Kidney (tissue), 13 donors: ENCODE measurements at regions not wholly inside any gene's neighbourhood (a gene's known extent, or its start where the extent isn't known, plus 50 kb on each side); places are given as distances from the start of the nearest gene placed in this dataset.

Experiments
- DNase-seq, 5 donors: peaks; one replicate each; pipeline ENCODE4 v3.0.0-alpha.2; 2013 to 2020
- FAIRE-seq: peaks from 2 replicates; lab custom pipeline; 2012; peaks lifted over from hg19 to GRCh38; lab: Jason Lieb, UNC
- H3K27ac ChIP-seq, 2 donors: one replicate each; pipeline ENCODE4 v1.7.0; 2013; ENCODE audit warnings: low read depth in 2 of 2, low read length in 2 of 2, inconsistent platforms in 1 of 2
- H3K27me3 ChIP-seq: one replicate; pipeline ENCODE4 v1.7.1; 2013; ENCODE audit warnings: low read length, inconsistent platforms; ENCODE audit not compliant: control insufficient read depth, insufficient read depth
- H3K36me3 ChIP-seq, 3 donors: one replicate each; pipeline versions ENCODE4 v1.7.0 to v1.7.1; 2013; ENCODE audit warnings: low read length in 3 of 3, control low read depth in 1 of 3, inconsistent platforms in 1 of 3; ENCODE audit not compliant: insufficient read depth in 3 of 3, control insufficient read depth in 2 of 3
- H3K4me1 ChIP-seq, 3 donors: one replicate each; pipeline versions ENCODE4 v1.7.0 to v1.7.1; 2013; ENCODE audit warnings: low read length in 3 of 3, inconsistent platforms in 1 of 3, low read depth in 1 of 3; ENCODE audit not compliant: control insufficient read depth in 2 of 3, insufficient read depth in 2 of 3
- H3K4me3 ChIP-seq, 3 donors: one replicate each; pipeline versions ENCODE4 v1.7.0 to v1.8.1; 2013; ENCODE audit warnings: low read length in 3 of 3, control low read depth in 1 of 3, inconsistent platforms in 1 of 3
- H3K9ac ChIP-seq, 3 donors: one replicate each; pipeline versions ENCODE4 v1.7.0 to v1.7.1; 2013; ENCODE audit warnings: low read length in 3 of 3, control low read depth in 1 of 3, inconsistent platforms in 1 of 3
- H3K9me3 ChIP-seq, 3 donors: one replicate each; pipeline versions ENCODE4 v1.7.0 to v1.7.1; 2013; ENCODE audit warnings: low read length in 3 of 3, control low read depth in 1 of 3, inconsistent platforms in 1 of 3; ENCODE audit not compliant: control insufficient read depth in 2 of 3, insufficient read depth in 1 of 3
- CTCF ChIP-seq: IDR thresholded peaks from 3 replicates; pipeline ENCODE4 v1.5.1; 2012; ENCODE audit warnings: mild to moderate bottlenecking, moderate library complexity, borderline replicate concordance; ENCODE audit not compliant: insufficient read depth; ENCODE audit errors: extremely low read depth
- intact Hi-C: fragments of 100-400 bp; cut with DNase I; formaldehyde crosslinking; loops from one replicate; pipeline ENCODE4 v1.11.1; 2022
- donor health status: control.
- donor health status: control.
- donor health status: control.
- donor health status: control.
- donor health status: control.
- donor health status: DM: yes; HTN: yes; CAD: no.
- donor health status: Normal renal cell carcinoma (clear cell type).

GRCh38 chr12:5318874-5319273, 113.0 kb upstream of the NTF3 start:
- H3K4me3 ChIP-seq = no peak overlapping the region
- TF ChIP-seq CTCF = no peak
- intact Hi-C loops = no loop called here
- peaks cover 0 to 3% (median 0%) of the 10 kb centered on the region in 3 donors for H3K9me3 ChIP-seq
- no peak overlapping the region for H3K9ac ChIP-seq
- H3K36me3 ChIP-seq = no peaks in the 10 kb centered on the region
- no peak for FAIRE-seq
- no peak overlapping the region for H3K27ac ChIP-seq
- H3K27me3 ChIP-seq = no peaks in the 10 kb centered on the region
- no peak for DNase-seq
- no peaks in the 10 kb centered on the region for H3K4me1 ChIP-seq

- FAIRE-seq = no peak
These were observed 103.0 kb upstream of the NTF3 start for GRCh38 chr12:5328669-5329517.

GRCh38 chr12:5332551-5332950, 99.4 kb upstream of the NTF3 start:
- no peak overlapping the region for H3K27ac ChIP-seq
- FAIRE-seq = no peak

More at GRCh38 chr12:5328669-5329517, 103.0 kb upstream of the NTF3 start:
- no peak overlapping the region for H3K9ac ChIP-seq
- no peaks in the 10 kb centered on the region for H3K4me1 ChIP-seq
- peaks cover 0 to 2% (median 0%) of the 10 kb centered on the region in 3 donors for H3K9me3 ChIP-seq
- no peaks in the 10 kb centered on the region for H3K27me3 ChIP-seq
- H3K4me3 ChIP-seq = no peak overlapping the region
- no peak for TF ChIP-seq CTCF
- H3K27ac ChIP-seq = no peak overlapping the region
- no peaks in the 10 kb centered on the region for H3K36me3 ChIP-seq
- peak in 1 of 5 donors; percentile 16 for DNase-seq
- intact Hi-C loops = no loop called here

More at GRCh38 chr12:5332551-5332950, 99.4 kb upstream of the NTF3 start:
- Histone ChIP-seq H3K9me3 (no peaks in the 10 kb centered on the region), H3K36me3 (no peaks in the 10 kb centered on the region), H3K9ac (no peak overlapping the region), H3K4me1 (no peaks in the 10 kb centered on the region), H3K4me3 (no peak overlapping the region), H3K27me3 (no peaks in the 10 kb centered on the region)
- intact Hi-C loops = no loop called here
- no peak for DNase-seq
- TF ChIP-seq CTCF = no peak
